Kidney epithelial cell (primary cell): ENCODE measurements at regions not wholly inside any gene's neighbourhood (a gene's known extent, or its start where the extent isn't known, plus 50 kb on each side); places are given as distances from the start of the nearest gene placed in this dataset.

Source experiments
- DNase-seq: peaks from one replicate; pipeline ENCODE4 v3.0.0-alpha.2; 2010; ENCODE audit warnings: low read depth
- H3K27me3 ChIP-seq: 2 replicates; pipeline ENCODE4 v1.6.0; 2011; ENCODE audit warnings: low read length; ENCODE audit not compliant: control insufficient read depth, insufficient read depth
- H3K36me3 ChIP-seq: 2 replicates; pipeline ENCODE4 v1.5.1; 2011; ENCODE audit warnings: low read length; ENCODE audit not compliant: control insufficient read depth, insufficient read depth
- H3K4me3 ChIP-seq: 2 replicates; pipeline ENCODE4 v1.5.1; 2011; ENCODE audit warnings: low read depth, mild to moderate bottlenecking, control low read depth, low read length
- TF ChIP-seq, protein P1 (sequence below): IDR thresholded peaks from 2 replicates; pipeline ENCODE4 v1.5.1; 2011; ENCODE audit warnings: mild to moderate bottlenecking, moderate library complexity, low read length, control low read depth, inconsistent platforms; ENCODE audit not compliant: insufficient read depth, poor library complexity, severe bottlenecking

DNA sequence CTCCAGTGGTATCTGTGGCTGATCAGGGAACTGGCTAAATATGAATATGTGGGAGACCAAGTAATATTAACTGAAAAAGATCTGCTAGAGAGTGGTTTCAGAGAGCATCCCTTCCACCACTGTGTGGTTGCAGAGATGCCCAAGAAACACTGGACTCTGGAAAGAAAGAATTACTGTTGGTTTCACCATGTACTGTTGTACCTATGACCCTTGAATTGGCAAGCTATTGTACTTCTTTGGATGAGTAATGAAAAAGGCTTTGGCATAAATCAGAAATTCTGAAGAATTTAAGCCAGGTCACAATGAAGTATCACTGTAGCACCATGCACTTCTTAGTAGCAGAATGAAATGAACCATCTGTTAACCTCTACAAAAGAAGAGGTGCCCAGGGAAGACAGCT lies 134.4 kb upstream of the INTU start:
- H3K27me3 ChIP-seq: no peaks in the 10 kb centered on the region
- no peaks in the 10 kb centered on the region for H3K36me3 ChIP-seq
- TF ChIP-seq, protein P1, sequence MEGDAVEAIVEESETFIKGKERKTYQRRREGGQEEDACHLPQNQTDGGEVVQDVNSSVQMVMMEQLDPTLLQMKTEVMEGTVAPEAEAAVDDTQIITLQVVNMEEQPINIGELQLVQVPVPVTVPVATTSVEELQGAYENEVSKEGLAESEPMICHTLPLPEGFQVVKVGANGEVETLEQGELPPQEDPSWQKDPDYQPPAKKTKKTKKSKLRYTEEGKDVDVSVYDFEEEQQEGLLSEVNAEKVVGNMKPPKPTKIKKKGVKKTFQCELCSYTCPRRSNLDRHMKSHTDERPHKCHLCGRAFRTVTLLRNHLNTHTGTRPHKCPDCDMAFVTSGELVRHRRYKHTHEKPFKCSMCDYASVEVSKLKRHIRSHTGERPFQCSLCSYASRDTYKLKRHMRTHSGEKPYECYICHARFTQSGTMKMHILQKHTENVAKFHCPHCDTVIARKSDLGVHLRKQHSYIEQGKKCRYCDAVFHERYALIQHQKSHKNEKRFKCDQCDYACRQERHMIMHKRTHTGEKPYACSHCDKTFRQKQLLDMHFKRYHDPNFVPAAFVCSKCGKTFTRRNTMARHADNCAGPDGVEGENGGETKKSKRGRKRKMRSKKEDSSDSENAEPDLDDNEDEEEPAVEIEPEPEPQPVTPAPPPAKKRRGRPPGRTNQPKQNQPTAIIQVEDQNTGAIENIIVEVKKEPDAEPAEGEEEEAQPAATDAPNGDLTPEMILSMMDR: no peak
- DNase-seq: no peak
- H3K4me3 ChIP-seq: no peak overlapping the region

DNA sequence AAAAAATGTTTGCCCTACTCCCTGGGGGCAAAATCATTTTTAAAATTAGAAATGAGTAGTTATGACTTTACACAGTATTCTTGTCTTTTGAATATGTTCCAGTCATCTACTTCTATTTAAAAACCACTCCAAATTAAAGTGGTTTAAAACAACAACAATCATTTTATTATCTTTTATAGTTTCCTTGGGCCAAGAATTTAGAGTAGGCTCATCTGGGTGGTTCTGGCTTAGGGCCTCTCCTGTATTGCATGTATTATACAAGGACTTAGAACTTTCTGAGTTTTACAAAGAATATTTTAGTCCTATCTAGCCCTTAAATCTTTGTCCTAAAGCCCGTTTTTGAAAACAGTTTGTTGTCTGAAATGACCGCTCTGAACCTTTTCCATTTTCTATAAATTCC lies 132.5 kb upstream of the INTU start:
- no peak for DNase-seq
- TF ChIP-seq, protein P1: no peak
- no peak overlapping the region for H3K4me3 ChIP-seq
- H3K27me3 ChIP-seq: no peaks in the 10 kb centered on the region
- no peaks in the 10 kb centered on the region for H3K36me3 ChIP-seq

DNA sequence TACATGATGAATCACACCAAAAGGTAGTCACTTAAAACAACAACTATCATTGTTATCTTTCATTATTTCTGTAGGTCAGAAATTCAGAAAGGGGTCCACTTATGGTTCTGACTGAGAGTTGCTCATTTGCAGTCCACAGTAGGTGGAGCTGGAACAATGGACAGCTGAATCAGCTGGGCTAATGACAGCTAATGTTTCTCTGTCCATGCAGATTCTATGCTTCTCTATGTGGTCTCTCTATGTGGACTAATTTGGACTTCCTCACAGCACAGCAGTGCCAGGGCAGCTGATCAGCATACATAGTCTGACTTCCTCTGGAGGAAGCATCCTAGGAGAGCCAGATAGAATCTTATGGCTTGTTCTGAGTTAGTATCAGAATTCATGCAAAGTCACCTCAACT lies 131.7 kb upstream of the INTU start:
- DNase-seq: no peak

GRCh38 chr4:127503111-127503510 lies 129.6 kb upstream of the INTU start:
- no peak for DNase-seq
- TF ChIP-seq, protein P1: no peak
- Histone ChIP-seq H3K4me3 (no peak overlapping the region), H3K27me3 (no peaks in the 10 kb centered on the region), H3K36me3 (no peaks in the 10 kb centered on the region)

More for the DNA sequence above, 131.7 kb upstream of the INTU start:
- TF ChIP-seq, protein P1: no peak
- H3K4me3 ChIP-seq: no peak overlapping the region
- no peaks in the 10 kb centered on the region for H3K27me3 ChIP-seq
- no peaks in the 10 kb centered on the region for H3K36me3 ChIP-seq

DNA sequence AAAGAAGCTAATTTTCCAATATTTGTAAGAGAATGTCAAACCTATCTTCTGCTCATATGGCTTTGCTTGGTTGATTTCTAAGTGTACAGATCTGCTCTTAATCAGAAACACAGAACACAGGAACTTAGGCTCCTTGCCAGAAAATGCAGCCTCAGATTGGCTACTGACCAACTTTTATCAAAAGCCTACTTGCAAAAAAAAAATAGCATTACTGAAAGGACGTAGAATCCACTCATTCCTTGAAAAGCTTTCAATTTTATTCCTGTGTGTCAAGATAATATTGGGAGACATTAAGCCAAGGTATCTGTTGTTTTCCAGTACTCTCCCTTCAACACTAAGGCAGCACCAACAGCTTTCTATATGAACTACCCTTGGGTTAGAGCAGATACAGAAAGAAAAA lies 127.6 kb upstream of the INTU start:
- Histone ChIP-seq H3K27me3 (no peaks in the 10 kb centered on the region), H3K4me3 (no peak overlapping the region), H3K36me3 (no peaks in the 10 kb centered on the region)
- DNase-seq: peak; percentile 9
- TF ChIP-seq, protein P1: no peak

DNA sequence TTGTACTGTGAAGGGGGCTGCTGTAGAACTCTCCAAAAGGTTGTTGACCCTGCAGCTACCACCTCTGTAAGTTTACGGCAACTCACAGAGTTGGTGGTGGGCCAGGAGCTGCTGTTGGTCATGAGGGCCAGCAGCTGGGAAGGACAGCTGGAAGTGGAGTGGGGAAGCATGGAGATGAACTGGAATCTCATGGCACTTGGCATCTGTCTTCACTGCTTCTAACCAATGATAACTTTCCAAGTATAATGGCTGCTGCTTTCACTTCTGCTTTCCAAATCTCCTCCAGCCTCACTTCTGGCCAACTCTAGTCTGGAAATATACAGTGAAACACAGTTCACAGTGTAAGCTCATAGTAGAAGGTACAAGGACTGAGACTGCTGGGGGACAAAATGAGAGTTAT lies 126.5 kb upstream of the INTU start:
- no peaks in the 10 kb centered on the region for H3K27me3 ChIP-seq
- H3K4me3 ChIP-seq: no peak overlapping the region
- no peaks in the 10 kb centered on the region for H3K36me3 ChIP-seq
- TF ChIP-seq, protein P1: no peak
- no peak for DNase-seq
